ENCODE measurements at regions not wholly inside any gene's neighbourhood (a gene's known extent, or its start where the extent isn't known, plus 50 kb on each side); places are given as distances from the start of the nearest gene placed in this dataset.

DNA sequence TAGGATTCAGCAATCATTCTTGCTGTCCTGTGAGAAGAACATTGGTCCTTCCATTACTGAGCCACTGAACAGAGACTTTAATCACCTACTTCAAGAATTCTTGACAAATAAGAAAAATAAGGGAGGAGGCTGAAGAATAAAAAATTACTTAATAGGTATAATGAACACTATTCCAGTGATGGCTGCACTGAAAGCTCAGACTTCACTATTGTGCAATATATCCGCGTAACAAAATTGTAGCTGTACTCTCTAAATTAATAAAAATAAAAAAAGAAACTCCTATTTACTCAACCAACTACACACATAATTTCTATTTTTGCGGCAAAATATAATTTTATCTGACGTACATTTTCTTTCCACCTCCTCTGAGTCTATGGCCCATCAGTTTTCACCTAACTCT, 2441.0 kb downstream of the PCDH7 start:
- WGBS, 2 donors: 94 to 95% methylated on average over 4 of the region's 4 CpGs
- peaks cover 0 to 12% (median 0%) of the 10 kb centered on the region in 11 donors for H3K9me3 ChIP-seq
- H3K27me3 ChIP-seq: no peaks in the 10 kb centered on the region
- TF ChIP-seq, protein P1, sequence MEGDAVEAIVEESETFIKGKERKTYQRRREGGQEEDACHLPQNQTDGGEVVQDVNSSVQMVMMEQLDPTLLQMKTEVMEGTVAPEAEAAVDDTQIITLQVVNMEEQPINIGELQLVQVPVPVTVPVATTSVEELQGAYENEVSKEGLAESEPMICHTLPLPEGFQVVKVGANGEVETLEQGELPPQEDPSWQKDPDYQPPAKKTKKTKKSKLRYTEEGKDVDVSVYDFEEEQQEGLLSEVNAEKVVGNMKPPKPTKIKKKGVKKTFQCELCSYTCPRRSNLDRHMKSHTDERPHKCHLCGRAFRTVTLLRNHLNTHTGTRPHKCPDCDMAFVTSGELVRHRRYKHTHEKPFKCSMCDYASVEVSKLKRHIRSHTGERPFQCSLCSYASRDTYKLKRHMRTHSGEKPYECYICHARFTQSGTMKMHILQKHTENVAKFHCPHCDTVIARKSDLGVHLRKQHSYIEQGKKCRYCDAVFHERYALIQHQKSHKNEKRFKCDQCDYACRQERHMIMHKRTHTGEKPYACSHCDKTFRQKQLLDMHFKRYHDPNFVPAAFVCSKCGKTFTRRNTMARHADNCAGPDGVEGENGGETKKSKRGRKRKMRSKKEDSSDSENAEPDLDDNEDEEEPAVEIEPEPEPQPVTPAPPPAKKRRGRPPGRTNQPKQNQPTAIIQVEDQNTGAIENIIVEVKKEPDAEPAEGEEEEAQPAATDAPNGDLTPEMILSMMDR (IDR thresholded peaks at IDR 0.05): no peak
- no peaks in the 10 kb centered on the region for H3K4me1 ChIP-seq
- DNase-seq: no peak
- H3K4me3 ChIP-seq: no peak overlapping the region
- ATAC-seq: no peak
- intact Hi-C loops (cut with DNase I): no loop called here
- H3K27ac ChIP-seq: no peak overlapping the region
- H3K36me3 ChIP-seq: no peaks in the 10 kb centered on the region

DNA sequence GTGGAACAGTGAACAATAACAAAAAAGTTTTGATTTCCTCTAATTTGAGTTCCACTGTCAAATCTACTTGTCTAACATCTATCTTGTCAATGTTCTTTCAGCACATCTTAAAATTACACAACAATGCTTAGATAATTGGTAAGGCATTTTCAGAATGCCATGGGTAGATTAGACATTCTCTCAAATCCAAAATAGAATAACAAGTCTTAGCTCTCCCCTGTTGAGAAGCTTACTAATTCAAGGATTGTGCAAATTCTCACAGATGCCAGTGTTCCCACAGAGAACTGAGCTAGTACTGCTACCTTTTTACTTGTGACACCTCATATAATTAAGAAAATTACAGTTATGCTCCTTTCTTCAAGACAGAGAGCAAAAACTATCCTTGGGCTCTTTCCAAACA, 2442.0 kb downstream of the PCDH7 start:
- ATAC-seq: no peak
- H3K4me3 ChIP-seq: no peak overlapping the region

DNA sequence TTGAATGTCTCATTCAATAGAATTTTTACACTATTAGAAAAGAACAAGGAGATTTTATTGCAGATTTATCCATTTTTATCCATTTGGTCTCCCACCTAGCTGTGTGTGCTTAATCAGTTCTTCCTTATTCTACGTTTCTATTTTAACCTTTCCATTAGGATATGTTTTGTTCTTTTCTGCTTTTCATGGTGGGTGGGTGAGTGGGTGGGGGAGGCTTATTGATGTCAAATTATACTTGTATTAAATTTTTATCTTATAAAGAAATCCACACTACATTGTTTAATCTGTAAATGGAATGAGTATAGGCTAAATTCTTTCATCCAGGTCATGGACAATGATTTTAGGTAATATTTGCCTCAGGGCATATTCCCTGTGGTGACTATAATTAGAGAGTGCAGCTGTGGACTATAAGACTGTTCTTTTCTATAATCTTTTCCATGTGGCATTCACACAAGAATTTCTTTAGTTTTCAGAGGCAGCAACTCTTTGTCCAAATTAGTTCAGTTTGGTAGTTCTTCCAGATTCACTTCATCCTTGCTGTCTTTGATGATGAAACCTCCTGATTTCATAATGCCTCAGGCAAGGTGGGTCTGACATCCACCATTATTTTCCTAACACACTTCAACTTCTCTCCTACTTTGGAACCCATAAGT, 2451.8 kb downstream of the PCDH7 start:
- Histone ChIP-seq H3K4me1 (no peaks in the 10 kb centered on the region), H3K9me3 (no peaks in the 10 kb centered on the region), H3K27ac (no peak overlapping the region), H3K27me3 (no peaks in the 10 kb centered on the region), H3K4me3 (no peak overlapping the region), H3K36me3 (no peaks in the 10 kb centered on the region)
- ATAC-seq (no peak), DNase-seq (no peak)
- TF ChIP-seq, protein P1 (IDR thresholded peaks at IDR 0.05): no peak
- 69 to 84% methylated on average over 1 of the region's 1 CpG for WGBS, 2 donors
- intact Hi-C loops (cut with DNase I): no loop called here

More for the DNA sequence above, 2442.0 kb downstream of the PCDH7 start:
- peaks cover 0 to 3% (median 0%) of the 10 kb centered on the region in 11 donors for H3K9me3 ChIP-seq
- H3K27me3 ChIP-seq: no peaks in the 10 kb centered on the region
- TF ChIP-seq, protein P1 (IDR thresholded peaks at IDR 0.05): no peak
- H3K36me3 ChIP-seq: no peaks in the 10 kb centered on the region
- H3K27ac ChIP-seq: no peak overlapping the region
- H3K4me1 ChIP-seq: no peaks in the 10 kb centered on the region
- DNase-seq: no peak
- intact Hi-C loops (cut with DNase I): no loop called here

DNA sequence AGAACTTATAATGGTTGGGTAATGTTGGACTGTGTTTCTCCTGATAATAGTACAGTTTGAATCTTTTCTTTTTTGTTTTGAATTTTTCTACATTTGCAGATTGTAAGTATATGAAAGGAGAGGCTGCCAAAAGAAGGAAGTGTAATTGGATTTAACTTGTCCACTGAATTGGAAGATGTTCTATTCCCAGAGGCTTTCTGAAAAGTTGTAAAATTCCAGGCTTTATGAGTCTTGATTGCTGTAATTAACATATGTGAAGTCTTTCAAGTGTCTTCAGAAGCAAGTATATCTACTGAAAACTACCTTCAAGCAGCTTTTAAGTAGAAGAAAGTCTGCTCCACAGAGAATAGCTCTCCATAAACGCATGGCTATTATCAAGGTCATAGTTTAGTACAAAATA, 2456.4 kb downstream of the PCDH7 start:
- DNase-seq (no peak), ATAC-seq (no peak)
- intact Hi-C loops (cut with DNase I): no loop called here
- WGBS, 2 donors: 32 to 72% methylated on average over 1 of the region's 1 CpG
- Histone ChIP-seq H3K4me3 (no peak overlapping the region), H3K27me3 (no peaks in the 10 kb centered on the region), H3K36me3 (no peaks in the 10 kb centered on the region), H3K9me3 (peaks cover 0 to 12% (median 0%) of the 10 kb centered on the region in 11 donors), H3K27ac (no peak overlapping the region), H3K4me1 (no peaks in the 10 kb centered on the region)
- TF ChIP-seq, protein P1 (IDR thresholded peaks at IDR 0.05): no peak
